Astrocyte (in vitro differentiated cells and primary cell): ENCODE measurements at regions not wholly inside any gene's neighbourhood (a gene's known extent, or its start where the extent isn't known, plus 50 kb on each side); places are given as distances from the start of the nearest gene placed in this dataset.

Source experiments
- DNase-seq: peaks from one replicate; pipeline ENCODE4 v3.0.0-alpha.2; 2010; ENCODE audit warnings: low read depth
- FAIRE-seq: peaks from 2 replicates; lab custom pipeline; 2011; peaks lifted over from hg19 to GRCh38; lab: Jason Lieb, UNC
- H2AFZ ChIP-seq: 2 replicates; pipeline ENCODE4 v1.6.0; 2012; ENCODE audit warnings: low read depth, low read length, inconsistent platforms
- H3K27ac ChIP-seq: 2 replicates; pipeline ENCODE4 v1.5.1; 2011; ENCODE audit warnings: low read depth, low read length, inconsistent platforms
- H3K27me3 ChIP-seq: 2 replicates; pipeline ENCODE4 v1.6.0; 2011; ENCODE audit warnings: low read length, inconsistent platforms; ENCODE audit not compliant: insufficient read depth
- H3K36me3 ChIP-seq: 2 replicates; pipeline ENCODE4 v1.5.1; 2011; ENCODE audit warnings: low read length, inconsistent platforms; ENCODE audit not compliant: insufficient read depth
- H3K4me1 ChIP-seq: 2 replicates; pipeline ENCODE4 v1.5.1; 2011; ENCODE audit warnings: low read length, inconsistent platforms; ENCODE audit not compliant: insufficient read depth
- H3K4me2 ChIP-seq: 2 replicates; pipeline ENCODE4 v1.6.0; 2012; ENCODE audit warnings: low read length, inconsistent platforms
- H3K4me3 ChIP-seq: 2 replicates; pipeline ENCODE4 v1.5.1; 2011; ENCODE audit warnings: low read depth, mild to moderate bottlenecking, low read length, inconsistent platforms; ENCODE audit not compliant: insufficient read depth
- H3K79me2 ChIP-seq: 2 replicates; pipeline ENCODE4 v1.6.0; 2012; ENCODE audit warnings: mild to moderate bottlenecking, low read length, inconsistent platforms; ENCODE audit not compliant: insufficient read depth
- H3K9ac ChIP-seq: 2 replicates; pipeline ENCODE4 v1.6.0; 2012; ENCODE audit warnings: mild to moderate bottlenecking, low read length, inconsistent platforms
- H3K9me3 ChIP-seq: 2 replicates; pipeline ENCODE4 v1.5.1; 2012; ENCODE audit warnings: low read depth, mild to moderate bottlenecking, low read length, inconsistent platforms; ENCODE audit not compliant: insufficient read depth
- H4K20me1 ChIP-seq: 2 replicates; pipeline ENCODE4 v1.6.0; 2012; ENCODE audit warnings: low read length, inconsistent platforms; ENCODE audit not compliant: insufficient read depth
- H3K27ac Mint-ChIP-seq: one replicate; pipeline ENCODE4 v1.8.0; 2021; ENCODE audit warnings: mild to moderate bottlenecking, mixed read lengths; ENCODE audit not compliant: unreplicated experiment
- H3K27me3 Mint-ChIP-seq: one replicate; pipeline ENCODE4 v1.8.0; 2021; ENCODE audit warnings: low read depth, mixed read lengths; ENCODE audit not compliant: unreplicated experiment
- H3K36me3 Mint-ChIP-seq: one replicate; pipeline ENCODE4 v1.8.0; 2021; ENCODE audit warnings: low read depth, mixed read lengths; ENCODE audit not compliant: unreplicated experiment
- H3K4me1 Mint-ChIP-seq: one replicate; pipeline ENCODE4 v1.8.0; 2021; ENCODE audit warnings: low read depth, mixed read lengths; ENCODE audit not compliant: unreplicated experiment
- H3K4me3 Mint-ChIP-seq: one replicate; pipeline ENCODE4 v1.8.0; 2021; ENCODE audit warnings: mild to moderate bottlenecking, moderate library complexity, mixed read lengths; ENCODE audit not compliant: unreplicated experiment
- H3K9me3 Mint-ChIP-seq: one replicate; pipeline ENCODE4 v1.8.0; 2021; ENCODE audit warnings: mild to moderate bottlenecking, mixed read lengths; ENCODE audit not compliant: unreplicated experiment
- CTCF ChIP-seq: IDR thresholded peaks from 2 replicates; pipeline ENCODE4 v1.5.1; 2011; ENCODE audit warnings: low read depth, mild to moderate bottlenecking, inconsistent platforms, low read length, moderate library complexity; ENCODE audit not compliant: insufficient read depth
- EZH2 ChIP-seq: IDR thresholded peaks from 2 replicates; pipeline ENCODE4 v1.6.1; 2012; ENCODE audit warnings: mild to moderate bottlenecking, low read length, inconsistent platforms; ENCODE audit not compliant: insufficient read depth

- Histone ChIP-seq H3K4me1 (no peaks in the 10 kb centered on the region), H3K27ac (no peak overlapping the region), H3K4me3 (no peak overlapping the region), H4K20me1 (no peaks in the 10 kb centered on the region), H3K9me3 (no peaks in the 10 kb centered on the region), H2AFZ (no peak overlapping the region), H3K36me3 (no peaks in the 10 kb centered on the region), H3K79me2 (no peaks in the 10 kb centered on the region), H3K4me2 (no peak overlapping the region), H3K27me3 (peaks cover 5% of the 10 kb centered on the region), H3K9ac (no peak overlapping the region)
- Mint-ChIP-seq H3K27me3 (no peaks in the 10 kb centered on the region), H3K27ac (no peak overlapping the region), H3K4me3 (no peak overlapping the region), H3K36me3 (no peaks in the 10 kb centered on the region), H3K4me1 (no peaks in the 10 kb centered on the region), H3K9me3 (no peaks in the 10 kb centered on the region)
- no peak for DNase-seq
- TF ChIP-seq EZH2 (no peak), CTCF (no peak)
- FAIRE-seq, result no peak
Measured at GRCh38 chr1:101333186-101333585, 96.4 kb downstream of the S1PR1 start.

GRCh38 chr1:101337968-101338367 is 101.1 kb downstream of the S1PR1 start:
- Mint-ChIP-seq H3K36me3 (no peaks in the 10 kb centered on the region), H3K9me3 (no peaks in the 10 kb centered on the region), H3K27ac (no peak overlapping the region), H3K4me3 (no peak overlapping the region), H3K4me1 (peaks cover 2% of the 10 kb centered on the region), H3K27me3 (no peaks in the 10 kb centered on the region)
- no peak for FAIRE-seq
- Histone ChIP-seq H3K4me1 (no peaks in the 10 kb centered on the region), H3K36me3 (no peaks in the 10 kb centered on the region), H3K4me3 (no peak overlapping the region), H3K9ac (no peak overlapping the region), H3K9me3 (no peaks in the 10 kb centered on the region), H4K20me1 (no peaks in the 10 kb centered on the region), H3K27ac (no peak overlapping the region), H3K27me3 (no peaks in the 10 kb centered on the region), H3K4me2 (no peak overlapping the region), H2AFZ (no peak overlapping the region), H3K79me2 (no peaks in the 10 kb centered on the region)
- TF ChIP-seq CTCF, result no peak
- TF ChIP-seq EZH2, result no peak
- DNase-seq, result no peak

GRCh38 chr1:101338714-101339430 is 102.1 kb downstream of the S1PR1 start:
- no peak overlapping the region for H3K4me2 ChIP-seq
- DNase-seq, result no peak
- Mint-ChIP-seq H3K27me3 (no peaks in the 10 kb centered on the region), H3K36me3 (no peaks in the 10 kb centered on the region), H3K9me3 (no peaks in the 10 kb centered on the region), H3K27ac (no peak overlapping the region), H3K4me3 (no peak overlapping the region), H3K4me1 (peaks cover 2% of the 10 kb centered on the region)
- H3K79me2 ChIP-seq, result no peaks in the 10 kb centered on the region
- TF ChIP-seq EZH2 (no peak), CTCF (no peak)
- H2AFZ ChIP-seq, result no peak overlapping the region
- no peaks in the 10 kb centered on the region for H3K27me3 ChIP-seq
- no peaks in the 10 kb centered on the region for H3K9me3 ChIP-seq
- no peak overlapping the region for H3K4me3 ChIP-seq
- H3K9ac ChIP-seq, result no peak overlapping the region
- FAIRE-seq, result no peak
- no peak overlapping the region for H3K27ac ChIP-seq
- no peaks in the 10 kb centered on the region for H3K36me3 ChIP-seq
- no peaks in the 10 kb centered on the region for H3K4me1 ChIP-seq
- no peaks in the 10 kb centered on the region for H4K20me1 ChIP-seq
